HG03439 (cell line): ENCODE measurements at regions not wholly inside any gene's neighbourhood (a gene's known extent, or its start where the extent isn't known, plus 50 kb on each side); places are given as distances from the start of the nearest gene placed in this dataset.

ENCODE experiments used
- ATAC-seq: cut with Tn5 transposase; IDR thresholded peaks from one replicate; pipeline ENCODE4 v1.9.1; 2021; ENCODE audit warnings: mild to moderate bottlenecking, moderate library complexity; ENCODE audit not compliant: unreplicated experiment

DNA sequence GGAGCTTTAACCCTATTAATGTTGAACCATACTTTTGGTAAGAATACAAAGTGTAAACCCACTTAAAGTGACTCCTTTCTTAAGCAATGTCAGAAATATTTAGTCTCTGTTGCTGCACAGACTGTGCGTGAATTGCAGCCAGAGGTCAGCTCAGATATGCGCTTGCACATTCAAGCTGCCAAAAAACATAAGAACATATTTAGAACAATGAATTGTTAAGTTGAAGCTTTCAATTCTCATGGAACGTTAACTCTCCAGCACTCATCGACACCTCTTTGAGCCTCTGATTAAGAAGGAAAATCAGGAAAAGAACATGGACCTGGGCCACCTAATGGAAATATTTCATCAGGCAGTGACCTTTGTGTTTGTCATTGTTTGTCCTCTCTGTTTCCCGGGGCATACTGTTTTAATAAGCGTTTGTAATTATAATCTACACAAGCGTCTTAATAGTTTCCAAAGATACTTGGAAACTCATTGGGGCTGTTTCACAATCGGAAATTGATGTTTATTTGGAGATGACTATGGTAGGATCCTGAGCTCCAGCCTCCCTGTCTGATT lies 193.0 kb upstream of the CELF2 start:
- no peak for ATAC-seq

DNA sequence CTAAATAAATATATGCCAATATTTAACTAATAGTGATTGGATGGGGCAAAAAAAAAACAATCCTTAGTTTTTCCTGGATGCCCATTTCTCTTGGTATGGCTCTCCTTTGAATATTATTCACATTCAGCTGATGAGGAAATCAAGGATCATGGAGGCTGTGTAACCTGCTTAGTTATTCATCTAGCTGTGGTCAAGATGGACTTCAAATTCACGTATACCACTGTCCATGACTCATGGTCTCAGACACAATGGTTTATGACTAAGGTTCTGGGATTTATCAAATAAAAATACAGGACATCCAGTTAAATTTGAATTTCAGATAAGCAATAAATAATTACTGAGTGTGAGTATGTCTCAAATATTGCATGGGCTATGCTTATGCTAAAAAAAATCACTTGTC lies 191.5 kb upstream of the CELF2 start:
- ATAC-seq = no peak

DNA sequence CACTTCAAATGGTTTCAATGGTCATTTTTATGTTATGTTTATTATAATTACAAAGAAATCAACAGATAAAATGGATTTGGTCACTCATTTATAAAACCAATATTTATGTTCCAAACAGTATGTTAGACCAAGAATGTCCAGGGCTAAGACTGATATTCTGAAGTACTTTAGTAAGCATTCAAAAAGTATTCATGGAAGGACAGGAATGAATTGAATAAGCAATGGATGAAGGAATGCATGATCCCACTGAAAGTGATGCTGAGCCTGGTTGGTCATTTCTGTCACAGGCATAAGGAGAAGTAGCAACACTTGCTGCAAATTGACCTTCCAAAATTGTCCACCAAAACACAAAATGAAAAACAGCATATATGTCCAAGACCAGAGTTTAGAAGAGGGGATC lies 189.0 kb upstream of the CELF2 start:
- ATAC-seq = no peak

DNA sequence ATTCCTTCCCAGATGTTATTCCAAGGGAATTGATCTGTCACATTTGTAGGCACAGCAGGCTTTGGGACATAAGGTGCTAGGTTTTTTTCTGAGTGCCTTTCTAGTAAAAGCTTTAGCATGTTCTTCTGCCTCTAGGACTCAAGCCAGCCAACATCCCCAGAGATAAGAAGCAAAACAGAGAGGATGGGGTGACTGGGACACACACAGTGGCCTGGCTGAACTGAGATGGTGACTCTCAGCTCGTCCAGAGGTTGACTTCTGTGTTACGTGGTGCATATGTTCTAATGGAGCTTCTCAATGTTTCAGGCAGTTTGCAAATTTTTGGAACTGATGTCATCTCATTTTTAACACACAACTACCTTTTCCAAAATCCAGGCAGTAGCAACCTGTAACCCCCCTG lies 188.1 kb upstream of the CELF2 start:
- ATAC-seq = no peak

DNA sequence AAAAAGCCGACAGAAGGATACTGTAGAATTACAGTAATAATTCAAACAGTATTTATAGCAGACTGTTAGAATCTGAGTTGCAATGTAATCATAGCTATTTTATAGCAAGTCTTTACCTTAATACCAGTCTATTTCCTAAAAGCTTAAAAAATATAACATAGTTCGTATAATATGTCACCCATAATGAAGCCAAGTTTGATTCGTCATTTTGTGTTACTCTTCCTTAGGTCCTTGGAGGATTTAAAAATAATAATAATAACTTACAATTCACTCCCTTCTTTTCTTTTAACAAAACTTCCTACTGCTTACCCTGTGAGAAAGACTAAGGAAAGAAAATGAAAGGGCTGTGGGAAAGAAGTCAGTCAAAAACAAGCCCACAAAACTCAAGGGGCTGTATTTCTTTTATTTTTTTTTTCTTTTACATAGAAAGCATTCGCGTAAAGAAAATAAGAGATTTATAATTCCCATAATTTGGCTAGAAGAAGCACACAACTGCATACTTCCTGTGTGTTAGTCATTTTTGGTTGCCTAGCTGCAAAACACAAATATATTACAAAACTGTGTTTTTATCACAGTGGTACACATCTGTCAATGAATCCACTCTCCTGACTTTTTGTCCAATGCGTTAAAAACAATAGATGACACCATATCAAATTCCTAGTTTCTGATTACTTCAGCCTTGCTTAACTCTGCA lies 187.2 kb upstream of the CELF2 start:
- ATAC-seq = no peak

DNA sequence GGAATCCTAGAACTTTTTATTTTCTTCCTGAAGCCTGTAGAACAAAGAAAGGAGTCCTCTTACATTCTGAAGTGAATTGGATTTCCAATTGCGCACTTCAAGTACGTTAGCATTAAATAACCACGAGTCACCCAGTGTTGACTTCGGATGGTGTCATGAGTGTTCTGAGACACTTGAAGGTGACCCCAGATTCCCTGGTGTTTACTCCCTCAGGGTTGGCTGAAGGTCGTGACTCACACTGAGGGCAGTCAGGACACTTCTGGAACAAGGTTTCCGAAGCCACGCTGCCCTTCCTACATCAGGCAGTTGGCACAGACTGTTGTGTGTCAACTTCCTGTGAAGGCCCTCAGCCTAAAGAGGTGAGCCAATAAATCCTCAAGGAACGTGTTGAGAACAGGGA lies 186.6 kb upstream of the CELF2 start:
- no peak for ATAC-seq

DNA sequence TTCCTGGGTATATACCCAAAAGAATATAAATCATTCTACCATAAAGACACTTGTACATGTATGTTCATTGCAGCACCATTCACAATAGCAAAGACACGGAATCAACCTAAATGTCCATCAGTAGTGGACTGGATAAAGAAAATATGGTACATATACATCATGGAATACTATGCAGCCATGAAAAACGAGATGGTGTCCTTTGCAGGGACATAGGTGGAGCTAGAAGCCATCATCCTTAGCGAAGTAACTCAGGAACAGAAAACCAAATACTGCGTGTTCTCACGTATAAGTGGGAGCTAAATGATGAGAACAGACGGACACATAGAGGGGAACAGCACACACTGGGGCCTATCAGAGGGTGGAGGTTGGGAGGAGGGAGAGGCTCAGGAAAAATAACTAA lies 183.7 kb upstream of the CELF2 start:
- no peak for ATAC-seq

DNA sequence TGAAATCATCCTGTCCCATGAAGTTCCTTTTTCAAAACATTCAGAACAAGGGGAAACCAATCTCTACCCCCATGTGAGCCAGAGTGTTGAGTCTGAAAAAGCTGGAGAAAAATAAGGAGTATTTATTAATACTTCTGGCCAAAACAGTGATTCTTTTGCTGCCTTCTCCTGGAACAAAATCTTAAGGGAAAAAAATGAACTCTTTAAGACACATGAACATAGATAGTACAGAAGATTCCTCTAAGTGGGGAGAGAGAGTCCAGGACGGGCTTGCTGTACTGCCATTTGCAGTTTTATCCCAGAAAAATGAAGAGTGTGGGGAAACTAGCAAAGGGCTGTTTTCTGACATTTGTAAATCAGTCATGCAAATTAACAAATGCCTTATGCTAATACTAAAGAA lies 173.4 kb upstream of the CELF2 start:
- no peak for ATAC-seq

DNA sequence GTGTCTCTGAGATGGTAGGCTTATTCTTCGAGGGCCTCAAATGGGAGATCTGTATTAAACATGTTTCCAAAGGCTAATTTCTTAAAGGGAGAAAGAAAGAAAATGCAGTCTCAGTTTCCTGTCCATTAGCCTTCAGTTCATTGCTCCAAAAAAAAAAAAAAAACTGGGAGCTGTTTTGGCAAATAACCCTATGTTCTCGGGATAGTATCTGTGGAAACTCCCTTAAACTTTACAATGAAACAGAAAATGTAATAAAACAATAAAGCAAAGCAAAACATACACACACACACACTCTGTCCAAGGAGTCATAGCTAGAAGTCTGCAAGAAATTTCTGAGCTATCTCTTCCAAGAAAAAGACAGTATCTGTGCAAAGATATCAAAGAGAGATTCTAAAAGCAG lies 172.5 kb upstream of the CELF2 start:
- ATAC-seq = no peak

DNA sequence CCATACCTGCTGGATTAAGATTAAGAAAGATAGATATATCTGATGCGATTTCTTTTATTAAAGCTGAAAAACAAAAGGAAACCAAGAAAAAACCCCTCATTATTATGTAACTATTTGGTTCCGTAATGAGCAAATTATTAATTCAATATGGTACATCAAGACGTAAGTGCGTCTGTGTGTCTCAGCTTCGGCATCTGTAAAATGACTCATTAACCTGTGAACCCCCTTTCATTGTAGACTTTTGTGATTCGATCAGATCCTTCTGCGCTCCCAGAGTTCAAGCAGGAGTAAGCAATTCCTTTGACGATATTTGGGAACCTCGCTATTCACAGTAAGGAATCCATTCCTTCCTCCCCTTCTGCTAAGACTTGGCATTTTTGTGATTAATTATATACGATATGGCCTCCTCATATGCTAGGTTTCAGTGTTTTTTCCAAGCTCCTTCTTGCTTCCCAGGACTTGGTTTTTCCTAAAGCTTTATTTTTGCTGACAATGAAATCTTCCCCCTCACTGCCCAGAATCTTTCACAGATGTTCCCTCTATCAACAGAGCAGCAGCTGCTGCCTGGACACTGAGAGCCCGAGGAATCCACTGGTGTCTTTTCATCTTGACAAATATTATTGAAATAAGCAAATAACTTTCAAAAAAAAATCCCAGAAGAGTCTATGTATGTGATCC lies 171.7 kb upstream of the CELF2 start:
- no peak for ATAC-seq

DNA sequence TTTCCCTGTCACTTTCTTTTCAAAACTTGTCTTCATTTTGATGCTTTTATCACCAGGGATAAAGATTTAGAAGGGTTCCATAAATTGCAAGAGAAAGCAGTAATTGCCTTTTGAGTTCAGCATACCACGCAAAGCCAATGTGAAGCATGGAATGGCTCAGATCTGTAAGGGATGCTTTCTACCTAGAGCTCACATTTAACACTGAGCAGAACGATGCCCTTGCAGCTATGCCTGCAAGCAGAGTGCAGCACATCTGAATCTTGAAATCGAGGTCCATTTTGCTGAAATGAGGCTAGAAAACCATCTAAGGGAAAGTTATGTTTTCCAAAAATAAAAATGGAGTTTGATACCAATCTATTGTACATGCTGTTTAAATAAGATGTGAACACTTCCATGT lies 171.2 kb upstream of the CELF2 start:
- ATAC-seq = no peak

DNA sequence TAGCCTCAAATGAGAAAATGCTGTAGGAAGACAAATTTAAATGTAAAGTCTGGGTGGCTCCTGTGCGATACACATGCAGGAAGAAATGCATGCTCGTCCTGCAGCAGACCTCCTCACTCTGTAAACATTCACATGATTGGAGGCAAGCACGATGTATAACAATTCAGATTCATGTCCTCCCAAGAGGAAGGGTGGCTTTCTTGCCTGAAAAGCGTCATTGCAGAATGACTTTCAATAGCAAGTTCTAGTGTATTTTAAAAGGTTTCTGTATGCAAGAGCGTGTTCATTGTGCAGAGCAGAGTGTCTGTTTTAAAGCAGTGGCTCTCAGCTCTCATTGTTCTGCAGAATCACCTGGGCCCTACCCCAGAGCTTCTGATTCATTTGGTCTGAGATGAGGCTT lies 170.3 kb upstream of the CELF2 start:
- no peak for ATAC-seq

DNA sequence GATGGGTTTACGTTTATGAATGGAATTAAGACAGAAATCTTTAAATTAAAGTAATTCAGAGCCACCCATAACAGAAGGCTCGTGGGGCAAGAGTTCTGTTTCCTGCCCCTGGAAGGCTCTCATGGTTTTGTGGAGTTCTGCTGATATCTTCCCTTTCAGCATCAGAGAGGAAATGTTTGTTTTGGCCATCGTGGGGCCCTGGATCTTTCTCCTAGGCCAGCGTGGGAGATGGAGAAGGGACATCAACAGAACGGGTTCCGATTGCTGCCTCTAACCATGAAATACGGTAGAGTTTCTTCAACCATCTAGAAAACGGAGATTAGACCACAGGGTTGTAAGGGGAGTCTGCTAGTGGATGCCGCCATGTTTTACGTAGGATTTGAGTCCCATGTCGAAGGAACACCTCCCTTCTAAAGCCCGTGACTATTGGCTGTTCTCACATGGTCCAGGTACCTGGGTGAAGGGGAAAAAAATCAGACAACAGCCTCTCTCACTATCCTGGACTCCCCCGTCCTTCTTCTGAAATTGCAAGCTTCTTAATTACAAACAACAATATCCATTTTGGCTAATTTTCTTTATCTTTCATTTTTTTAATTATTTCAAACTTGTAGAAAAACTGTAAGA lies 169.1 kb upstream of the CELF2 start:
- no peak for ATAC-seq

DNA sequence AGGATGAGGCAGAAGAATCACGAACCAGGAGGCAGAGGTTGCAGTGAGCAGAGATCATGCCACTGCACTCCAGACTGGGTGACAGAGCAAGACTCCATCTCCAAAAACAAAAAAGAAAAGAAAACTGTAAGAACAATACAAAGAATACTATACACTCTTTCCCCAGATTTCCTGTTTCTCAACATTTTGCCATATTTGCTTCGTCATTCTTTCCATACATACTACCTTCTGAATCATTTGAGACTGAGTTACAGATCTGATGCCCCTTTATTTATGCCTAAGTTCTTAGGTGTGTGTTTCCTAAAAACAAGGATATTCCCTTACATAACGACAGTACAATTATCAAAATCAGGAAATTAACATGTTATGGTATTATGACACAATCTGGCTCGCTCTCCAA lies 168.4 kb upstream of the CELF2 start:
- ATAC-seq = no peak

DNA sequence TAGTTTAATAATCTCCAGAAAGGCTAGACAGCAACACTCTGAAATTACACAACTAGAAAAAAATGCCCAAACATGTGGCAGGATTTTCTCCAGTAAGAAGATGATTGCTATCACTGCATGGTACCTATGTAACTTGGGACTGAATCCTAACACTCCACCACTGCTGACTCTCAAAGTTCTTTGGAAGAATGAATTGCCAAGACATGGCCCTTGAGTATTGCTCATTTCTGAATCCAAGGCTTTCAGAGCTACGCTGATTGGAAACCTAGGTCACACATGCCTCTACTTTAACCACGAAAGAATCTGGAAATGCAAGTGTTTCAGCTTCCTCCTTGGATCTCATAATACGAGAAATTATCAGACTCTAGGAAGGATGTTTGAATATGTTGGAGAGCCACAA lies 167.5 kb upstream of the CELF2 start:
- no peak for ATAC-seq

DNA sequence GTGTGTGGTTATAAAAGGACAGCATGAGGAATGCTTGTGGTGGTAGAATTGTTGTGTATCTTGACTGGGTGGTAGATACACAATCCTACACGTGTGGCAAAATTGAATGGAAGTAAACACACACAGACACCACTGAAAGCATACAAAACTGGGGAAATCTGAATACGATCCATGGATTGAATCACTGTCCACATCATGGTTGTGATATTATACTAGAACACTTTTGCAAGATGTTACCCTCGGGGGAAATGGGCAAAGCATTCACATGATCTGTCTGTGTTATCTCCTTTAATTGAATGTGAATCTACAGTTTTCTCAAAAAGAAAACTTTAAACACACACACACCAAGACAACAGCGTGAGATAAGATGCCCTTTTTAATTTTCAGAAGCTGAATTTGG lies 165.2 kb upstream of the CELF2 start:
- no peak for ATAC-seq

DNA sequence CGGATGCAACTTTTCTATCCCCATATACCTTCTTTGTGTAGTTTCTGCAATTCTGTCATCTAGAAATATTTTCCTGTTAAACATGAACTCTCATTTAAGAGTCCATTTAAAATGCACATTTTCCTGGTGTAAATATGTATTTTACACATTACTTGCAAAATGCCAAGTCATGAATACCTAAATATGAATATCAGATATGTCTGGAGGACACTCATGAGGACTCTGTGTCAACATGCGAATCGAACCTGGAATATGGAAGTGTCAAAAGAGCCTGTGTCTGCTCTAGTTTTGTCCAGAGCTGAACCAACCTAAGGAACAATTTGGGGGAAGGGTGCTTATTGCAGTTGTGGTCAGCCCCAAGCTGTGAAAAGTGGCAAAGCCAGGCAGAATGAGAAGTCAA lies 163.7 kb upstream of the CELF2 start:
- no peak for ATAC-seq

DNA sequence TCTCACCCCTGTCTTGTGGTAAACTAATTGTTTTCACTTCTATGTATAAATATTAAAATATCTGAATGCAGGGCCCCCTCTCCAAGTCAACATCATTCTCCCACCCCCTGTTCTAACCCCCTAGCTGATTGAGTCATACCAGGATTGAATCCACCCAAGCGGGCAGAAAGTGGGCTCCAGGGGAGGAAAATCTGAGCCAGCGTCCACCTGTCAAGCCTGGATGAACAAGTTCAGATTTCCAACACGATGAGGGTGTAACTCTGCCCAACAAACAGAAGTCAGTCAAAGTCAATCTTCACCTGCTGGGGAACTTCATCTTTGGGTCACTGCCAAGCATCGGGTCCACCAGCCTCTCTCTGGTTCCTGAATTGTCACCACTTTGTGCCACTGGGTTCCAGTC lies 162.9 kb upstream of the CELF2 start:
- no peak for ATAC-seq

DNA sequence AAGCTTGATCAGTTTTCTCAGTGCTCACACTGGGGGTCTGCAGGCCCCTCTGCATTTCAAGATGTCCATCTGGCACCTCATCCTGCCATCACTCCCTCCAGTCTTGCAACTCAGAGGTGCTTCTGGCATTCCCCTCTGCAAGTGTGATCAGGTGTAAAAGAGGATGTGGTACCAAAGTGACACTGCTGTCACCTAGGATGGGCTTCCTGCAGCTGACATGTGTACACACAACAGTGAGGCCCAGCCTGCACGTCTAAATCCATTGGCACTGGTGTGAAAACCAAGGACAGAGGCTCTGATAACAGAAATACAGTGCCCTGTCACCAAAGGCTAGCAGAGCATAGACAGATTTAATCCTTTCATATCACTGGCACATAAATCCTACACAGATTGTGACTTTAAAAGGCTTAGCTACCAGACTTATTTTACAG lies 162.5 kb upstream of the CELF2 start:
- ATAC-seq = no peak

DNA sequence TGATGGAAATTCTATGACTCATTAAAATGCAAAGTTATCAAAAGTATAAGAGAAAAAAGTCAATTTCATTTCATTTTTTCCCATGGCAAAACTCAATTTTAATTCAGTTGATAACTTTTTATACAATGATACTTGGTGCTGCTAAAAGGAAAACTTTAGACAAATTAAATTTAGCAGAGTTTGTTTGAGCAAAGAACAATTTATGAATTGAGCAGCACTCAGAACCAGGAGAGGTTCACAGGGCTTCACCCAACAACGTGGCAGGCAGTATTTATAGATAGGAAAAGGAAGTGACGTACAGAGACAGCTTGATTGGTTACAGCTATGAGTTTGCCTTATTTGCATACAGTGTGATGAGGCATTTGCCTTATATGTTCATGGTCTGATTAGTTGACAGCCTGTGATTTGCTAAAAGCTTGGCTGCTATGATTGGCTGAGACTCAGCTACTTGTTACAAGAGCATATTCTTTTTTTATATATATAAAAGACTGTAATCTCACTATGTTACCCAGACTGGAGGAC lies 157.2 kb upstream of the CELF2 start:
- no peak for ATAC-seq

DNA sequence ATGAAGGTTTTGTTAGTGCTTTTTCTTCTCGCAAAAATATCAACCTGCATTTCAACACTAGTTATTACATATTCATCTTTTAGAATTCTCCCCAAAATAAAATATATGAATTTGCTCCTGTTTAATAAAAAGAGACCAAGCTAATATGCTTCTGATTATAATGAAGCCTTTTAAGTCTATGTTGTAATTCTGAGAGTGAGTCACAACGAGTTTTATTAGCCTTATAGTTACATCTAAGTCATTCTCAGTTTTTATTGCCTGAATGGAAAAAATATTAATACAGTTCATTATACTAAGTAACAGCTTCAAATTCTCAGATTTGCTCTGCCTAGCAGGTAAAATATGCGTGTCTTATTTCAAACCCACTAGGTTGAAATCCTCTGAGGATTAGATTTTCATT lies 152.4 kb upstream of the CELF2 start:
- ATAC-seq = no peak

DNA sequence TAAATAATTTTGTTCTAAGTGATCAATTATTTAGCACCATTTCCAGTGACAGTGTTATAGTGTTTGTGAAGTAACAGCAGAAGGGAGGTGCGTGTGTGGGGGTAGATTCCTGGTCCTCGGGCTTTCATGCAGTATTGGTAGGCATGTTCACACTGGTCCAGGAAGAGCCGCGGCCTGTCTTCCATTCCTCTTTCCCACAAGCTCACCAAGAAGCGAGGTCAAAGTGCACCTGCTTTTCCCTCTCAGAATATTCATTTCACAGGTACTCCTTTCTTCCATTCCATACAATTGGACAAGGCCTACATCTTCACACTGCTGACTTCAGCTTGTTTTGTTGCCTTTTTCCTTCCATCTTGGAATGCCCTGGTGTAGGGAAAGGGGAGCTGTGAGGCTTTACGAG lies 151.8 kb upstream of the CELF2 start:
- ATAC-seq = no peak
